ENCODE measurements at regions not wholly inside any gene's neighbourhood (a gene's known extent, or its start where the extent isn't known, plus 50 kb on each side); places are given as distances from the start of the nearest gene placed in this dataset.
"Not testable (repeated sequence)": the region's sequence is repeated elsewhere in the genome, so short reads cannot be mapped to it uniquely, and the experiment has no call there.

DNA sequence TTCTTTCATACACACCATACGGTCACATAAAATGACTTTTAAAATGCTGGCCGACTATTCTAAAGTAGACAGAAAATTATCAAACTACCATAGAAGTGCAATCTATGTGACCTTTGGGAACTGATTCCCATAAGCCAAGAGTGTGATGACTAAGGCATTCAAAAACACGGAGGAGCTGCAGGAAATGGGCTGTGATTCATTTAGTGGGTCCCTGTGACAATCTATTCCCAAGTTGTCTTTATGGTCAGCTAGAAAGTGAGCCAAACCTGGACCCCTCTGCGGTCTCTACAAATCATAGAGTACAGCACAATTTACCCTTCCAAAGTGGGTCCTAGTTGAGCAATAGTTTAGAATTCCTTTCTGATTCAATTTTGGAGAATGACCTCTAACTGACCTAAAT, 251.5 kb upstream of the CBLB start:
- DNase-seq (ENCODE audit: low read depth): no peak

DNA sequence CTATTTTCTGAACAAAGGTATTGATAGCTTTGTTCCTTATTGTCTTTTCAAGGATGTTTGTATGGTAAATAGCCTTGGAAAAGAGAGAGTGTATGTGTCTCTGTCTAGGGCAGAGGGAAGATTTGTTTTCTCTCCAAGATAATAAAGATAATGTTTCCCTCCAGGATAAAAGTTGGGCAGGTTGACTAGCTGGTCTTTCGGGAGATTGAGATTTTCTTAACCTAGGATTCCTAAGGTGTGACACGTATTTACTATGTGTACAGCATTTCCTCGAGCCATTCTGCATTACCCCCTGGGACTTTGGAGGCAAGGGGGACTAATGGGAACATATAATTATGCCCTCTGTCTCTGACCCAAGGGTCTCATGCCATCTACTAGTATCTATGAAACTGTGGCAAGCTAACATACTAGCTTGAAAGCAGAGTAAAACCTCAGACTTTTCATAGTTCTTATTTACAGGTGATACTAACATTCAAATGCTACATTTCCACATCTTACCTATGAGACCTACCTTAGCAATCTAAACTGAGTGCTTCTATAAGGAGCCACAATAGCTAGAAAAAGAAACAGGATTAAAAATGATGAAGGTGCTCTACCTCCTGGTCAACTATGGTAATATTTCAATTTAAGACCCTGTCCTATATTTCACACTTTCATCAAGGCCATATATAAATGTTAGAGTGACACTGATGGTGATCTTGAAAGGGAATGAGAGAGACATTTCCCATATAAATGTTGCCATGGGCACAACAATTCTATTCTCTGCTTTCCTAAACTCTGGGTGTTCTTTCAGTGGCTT, 252.9 kb upstream of the CBLB start:
- no peak for DNase-seq (ENCODE audit: low read depth)

DNA sequence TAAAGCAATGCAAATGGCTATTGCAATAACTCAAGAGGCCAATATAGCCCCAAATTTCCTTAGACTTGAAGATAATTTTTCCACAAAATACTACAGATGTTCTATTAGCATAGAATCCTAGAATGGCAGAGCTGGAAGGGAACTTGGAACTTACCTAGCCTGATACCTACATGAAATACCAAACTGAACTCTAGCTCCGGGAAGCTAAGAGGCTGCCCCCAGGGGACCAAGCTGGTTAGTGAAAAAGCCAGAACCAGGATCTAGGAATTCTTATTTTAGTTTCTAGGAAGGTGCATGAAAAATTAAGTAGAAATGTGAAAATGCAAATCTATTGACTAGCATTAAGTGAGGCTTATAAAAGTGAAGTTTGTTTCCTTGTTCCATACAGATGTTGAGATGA, 256.0 kb upstream of the CBLB start:
- DNase-seq (ENCODE audit: low read depth): no peak

DNA sequence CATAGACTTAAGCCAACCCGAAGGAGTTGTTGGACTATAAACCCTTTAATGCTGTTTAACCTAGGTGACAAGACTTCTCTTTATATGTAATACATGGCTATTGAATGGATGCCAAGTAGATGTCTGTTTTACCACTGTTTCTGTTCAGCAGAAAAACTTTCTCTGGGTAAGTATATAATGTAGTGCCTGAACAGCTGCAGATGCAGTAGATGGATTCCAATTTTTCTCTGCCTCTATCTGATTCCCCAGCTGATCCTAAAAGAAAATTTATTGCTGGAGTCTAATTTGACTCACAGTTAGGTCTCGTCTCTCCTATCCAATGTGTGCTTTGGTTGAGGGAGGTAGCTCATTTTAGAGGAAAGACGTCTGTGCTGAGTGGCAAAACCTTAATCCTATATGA, 256.5 kb upstream of the CBLB start:
- no peak for DNase-seq (ENCODE audit: low read depth)

DNA sequence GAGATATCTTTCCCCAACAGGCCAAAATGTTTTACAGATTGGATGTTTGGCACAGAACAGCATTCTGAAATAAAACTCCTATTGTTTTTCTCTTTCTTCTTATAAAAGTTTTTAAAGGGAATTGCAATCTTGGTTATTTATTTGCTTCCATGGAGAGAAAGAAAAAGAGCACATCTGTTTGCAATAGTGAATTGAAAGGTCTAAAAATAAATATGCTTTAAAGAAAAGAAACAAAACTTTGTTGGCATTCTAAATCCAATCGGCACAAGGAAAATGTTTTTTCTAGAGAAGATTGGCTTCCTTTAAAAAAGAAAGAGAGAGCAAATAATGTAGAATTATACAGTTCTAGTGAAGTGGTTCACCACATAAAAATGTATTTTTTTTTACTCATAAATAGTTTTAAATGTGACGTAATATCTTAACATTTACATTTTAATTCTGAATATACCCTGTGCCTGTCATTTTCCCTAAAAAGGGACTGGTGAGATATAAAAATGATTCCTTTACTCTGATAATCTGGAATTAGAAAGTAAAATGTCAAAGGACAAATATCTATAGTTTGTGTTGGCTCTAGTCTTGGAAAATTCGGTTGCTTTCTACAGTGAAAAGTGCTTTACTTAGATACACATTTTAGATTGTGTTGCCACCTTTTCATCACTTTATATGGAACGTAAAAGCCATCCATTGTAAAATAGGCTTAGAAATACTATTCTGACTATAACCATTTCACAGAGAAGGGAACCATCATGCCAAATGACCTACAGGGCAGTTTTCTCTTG, 257.4 kb upstream of the CBLB start:
- DNase-seq (ENCODE audit: low read depth): no peak

DNA sequence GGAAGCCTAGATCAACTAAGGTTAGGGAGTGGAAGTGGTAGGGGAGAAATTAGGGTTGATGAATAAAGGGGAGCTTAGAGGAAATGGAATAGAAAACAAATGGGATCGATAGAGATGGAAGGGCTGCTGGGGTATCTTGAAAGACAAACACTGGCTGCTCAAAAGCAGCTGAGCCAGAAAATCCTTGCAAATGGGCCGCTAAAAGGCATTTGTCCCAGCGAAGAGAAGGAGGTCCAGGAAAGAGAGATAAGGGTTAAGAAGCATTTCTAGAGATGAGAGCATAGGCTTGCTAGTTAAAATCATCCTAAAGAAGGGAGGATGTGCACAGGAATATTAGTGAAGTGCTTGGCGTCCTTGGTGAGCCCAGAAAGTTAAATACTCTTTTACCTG, 258.0 kb upstream of the CBLB start:
- no peak for DNase-seq (ENCODE audit: low read depth)

DNA sequence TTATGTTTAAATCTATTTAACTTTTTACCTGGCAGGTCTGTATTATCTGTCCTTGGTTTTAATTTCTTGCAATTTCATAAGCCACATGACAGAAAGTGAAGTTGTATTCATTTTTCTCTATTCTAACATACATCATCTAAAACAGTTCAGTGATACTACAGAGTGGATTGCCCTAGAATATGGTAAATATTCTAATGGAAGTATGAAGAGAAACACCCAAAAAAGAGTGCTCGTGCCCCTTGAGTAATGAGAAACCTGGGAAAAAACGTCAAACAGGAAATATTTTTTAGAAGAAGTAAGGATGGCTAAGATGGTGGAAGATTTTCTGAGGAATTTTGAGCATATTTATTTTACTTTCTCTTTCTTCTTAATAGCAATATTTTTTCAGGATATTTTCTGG, 261.1 kb upstream of the CBLB start:
- no peak for DNase-seq (ENCODE audit: low read depth)

DNA sequence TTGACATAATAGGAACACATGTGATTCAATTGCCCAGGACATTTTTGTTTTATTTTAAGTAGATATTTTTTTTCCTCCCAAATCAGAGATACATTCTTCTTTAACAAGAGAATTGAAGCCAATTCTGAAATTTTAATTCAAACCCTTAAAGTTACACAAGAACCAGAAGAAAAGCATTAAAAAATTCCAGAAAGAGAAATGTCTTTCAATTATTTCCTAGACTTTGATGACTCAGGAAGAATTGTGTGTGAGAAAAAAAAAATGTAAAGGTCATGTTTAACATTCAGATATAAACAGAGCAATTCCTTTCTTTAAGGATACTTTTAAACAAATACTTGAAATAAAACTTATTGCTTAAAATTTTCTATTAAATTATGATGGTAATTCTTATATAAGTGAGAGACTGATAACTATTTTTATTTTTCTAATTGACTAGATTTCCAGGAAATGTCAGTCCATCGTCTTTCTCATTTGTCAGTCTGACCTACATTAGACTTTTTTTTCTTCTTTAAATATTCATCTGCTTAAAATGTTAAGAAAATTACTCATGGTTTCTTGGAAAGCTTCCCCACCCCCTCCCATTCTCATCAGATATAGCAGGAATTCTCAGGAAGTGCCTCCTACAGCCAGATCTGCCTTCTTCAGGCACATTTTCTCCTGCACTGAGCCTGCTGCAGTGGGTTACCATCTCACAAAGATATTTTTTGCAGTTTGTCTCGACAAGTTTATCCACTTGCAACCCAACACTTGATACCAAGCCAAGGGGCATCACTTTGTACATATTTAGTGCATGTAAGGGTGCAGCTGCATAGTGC, 261.8 kb upstream of the CBLB start:
- DNase-seq (ENCODE audit: low read depth): no peak

DNA sequence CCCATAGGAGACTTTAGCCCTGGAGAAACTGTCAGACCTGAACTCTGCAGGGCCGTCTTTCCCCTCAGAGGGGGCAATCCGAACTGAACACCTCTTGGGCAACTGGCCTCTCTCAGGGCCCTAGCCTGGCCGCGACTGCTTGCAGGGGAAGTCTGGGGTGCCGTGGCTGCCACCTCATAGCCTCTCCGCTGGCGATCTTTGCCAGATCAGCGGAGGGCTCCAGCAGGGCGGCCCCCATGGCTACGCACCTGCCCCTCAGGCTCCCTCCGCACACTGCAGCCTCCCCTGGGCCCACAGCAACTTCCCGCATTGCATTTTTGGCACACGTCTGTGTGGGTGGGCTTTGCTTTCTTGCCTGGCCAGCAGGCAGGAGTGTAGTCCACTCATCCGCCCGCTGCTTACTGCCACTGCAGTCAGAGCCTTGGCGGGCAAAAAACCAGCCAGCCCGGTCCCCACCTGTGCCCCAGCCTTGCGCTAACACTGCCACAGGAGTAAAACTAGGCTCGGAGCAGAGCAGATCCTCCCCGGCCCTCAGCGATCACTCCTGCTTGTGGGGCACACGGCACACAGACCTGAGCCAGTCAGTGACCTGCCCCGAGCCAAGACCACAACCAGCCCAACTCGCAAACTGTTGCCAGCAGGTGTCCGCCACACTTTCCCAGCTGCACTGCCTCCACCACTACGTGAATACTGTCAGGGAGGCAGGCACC, 266.8 kb upstream of the CBLB start:
- no peak for DNase-seq (ENCODE audit: low read depth)

DNA sequence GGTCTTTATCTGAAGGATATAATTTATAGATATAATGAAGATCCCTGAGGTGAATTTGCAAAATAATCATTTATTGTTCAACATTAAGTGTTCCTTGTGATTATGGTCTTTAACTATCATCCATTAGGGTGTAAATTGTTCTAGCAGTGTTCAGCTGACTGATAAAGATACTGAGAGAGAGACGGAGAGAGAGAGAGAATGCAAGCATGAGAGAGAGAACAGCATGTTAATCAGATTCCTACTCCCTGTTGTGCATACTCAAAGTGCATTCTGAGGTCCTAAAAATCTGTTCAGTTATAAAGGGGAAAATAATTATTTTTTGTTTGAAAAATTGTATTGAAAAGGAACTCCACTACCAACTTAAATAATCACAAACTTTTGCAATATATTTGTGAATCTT, 271.0 kb upstream of the CBLB start:
- DNase-seq (ENCODE audit: low read depth): no peak

DNA sequence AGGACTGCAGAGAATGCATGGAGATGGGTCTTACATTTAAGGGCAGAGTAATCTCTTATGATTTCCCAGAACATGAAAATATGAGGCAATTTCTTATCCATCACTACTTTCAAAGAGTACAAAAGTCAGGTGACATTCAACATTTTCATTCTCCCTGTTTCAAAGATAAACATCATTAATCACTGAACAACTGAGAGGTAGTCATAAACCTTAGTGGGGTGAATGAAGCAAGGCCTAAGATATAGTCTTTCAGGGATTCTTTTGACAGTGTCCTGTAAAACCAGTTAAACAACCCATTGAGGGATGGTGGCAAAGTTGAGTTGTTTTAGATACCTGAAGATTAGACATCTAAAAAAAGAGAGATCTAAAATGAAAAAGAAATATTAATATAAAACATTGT, 271.6 kb upstream of the CBLB start:
- no peak for DNase-seq (ENCODE audit: low read depth)

DNA sequence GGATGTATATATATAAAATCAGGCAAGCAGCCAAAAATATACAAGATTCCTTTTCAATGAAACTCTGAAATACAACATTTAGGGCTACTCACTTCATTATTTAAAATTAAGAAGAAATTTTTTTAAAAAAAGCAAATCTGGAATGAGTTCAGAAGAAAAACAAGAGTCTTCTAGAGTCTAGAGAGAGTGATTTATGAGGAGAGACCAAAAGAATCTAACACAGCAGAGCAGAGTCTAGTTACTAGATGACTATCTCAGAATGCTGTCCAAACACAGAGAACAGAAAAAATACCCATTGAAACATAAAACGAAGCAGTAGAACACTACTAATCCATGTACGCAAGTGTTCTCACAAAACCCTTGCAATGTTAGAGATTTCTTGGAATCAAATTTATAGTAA, 275.2 kb upstream of the CBLB start:
- DNase-seq (ENCODE audit: low read depth): no peak

DNA sequence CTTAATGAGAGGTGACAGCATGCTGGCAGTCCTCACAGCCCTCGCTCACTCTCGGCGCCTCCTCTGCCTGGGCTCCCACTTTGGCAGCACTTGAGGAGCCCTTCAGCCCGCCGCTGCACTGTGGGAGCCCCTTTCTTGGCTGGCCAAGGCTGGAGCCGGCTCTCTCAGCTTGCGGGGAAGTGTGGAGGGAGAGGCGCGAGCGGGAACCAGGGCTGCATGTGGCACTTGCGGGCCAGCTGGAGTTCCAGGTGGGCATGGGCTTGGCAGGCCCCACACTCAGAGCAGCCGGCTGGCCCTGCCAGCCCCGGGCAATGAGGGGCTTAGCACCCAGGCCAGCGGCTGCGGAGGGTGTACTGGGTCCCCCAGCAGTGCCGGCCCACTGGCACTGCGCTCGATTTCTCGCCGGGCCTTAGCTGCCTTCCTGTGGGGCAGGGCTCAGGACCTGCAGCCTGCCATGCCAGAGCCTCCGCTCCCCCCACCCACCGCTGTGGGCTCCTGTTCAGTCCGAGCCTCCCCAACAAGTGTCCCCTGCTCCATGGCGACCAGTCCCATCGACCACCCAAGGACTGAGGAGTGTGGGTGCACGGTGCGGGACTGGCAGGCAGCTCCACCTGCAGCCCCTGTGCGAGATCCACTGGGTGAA, 279.7 kb upstream of the CBLB start:
- not testable (repeated sequence) for DNase-seq (ENCODE audit: low read depth)

DNA sequence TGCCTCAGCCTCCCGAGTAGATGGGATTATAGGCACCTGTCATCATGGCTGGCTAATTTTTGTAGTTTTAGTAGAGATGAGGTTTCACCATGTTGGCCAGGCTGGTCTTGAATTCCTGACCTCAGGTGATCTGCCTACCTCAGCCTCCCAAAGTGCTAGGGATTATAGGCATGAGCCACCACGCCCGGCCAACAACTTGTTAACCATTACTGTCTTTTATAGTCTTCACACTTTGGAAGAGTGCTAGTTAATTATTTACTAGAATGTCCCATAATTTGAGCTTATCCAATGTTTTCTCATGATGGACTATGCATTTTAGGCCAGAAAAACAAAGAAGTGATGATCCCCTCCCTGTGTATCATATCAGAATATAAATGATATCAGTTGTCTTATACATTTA, 288.6 kb upstream of the CBLB start:
- DNase-seq (ENCODE audit: low read depth): no peak

DNA sequence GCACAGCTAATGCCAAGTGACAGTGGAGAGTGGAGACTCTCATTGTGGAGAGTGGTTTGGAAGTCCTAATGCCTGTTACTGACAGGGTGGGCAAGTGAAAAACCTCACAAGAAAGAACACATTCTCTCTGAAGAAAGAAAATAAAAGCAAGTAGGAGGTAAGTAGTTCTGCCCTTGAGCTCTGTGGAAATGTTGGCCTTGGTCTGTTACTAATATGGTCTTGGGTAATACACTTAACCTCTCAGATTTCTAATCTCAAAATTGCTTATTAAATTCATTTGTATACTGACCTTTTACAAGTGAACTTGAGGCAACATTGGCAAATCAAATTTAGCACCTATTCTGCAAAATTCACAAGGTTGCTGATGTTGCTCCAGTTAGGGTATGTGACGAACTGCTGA, 291.6 kb upstream of the CBLB start:
- DNase-seq (ENCODE audit: low read depth): no peak

DNA sequence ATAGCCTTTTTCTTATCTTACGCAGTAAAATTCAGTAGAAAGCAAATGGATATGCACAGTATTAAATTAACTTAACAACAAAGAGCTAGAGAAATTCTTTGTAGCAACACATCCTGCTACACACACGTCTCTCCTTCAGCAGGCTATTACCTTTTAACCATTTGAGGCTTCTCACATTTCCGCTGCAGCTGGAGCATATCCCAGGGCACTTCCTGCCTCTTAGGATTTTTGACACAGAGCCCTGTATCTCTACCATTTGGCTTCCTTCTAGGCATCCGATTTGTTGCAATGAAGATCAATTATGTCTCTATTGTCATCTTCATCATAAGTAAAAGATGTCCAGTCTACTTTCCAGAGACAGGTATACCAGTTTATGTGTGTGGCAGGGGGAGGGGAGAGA, 292.4 kb upstream of the CBLB start:
- DNase-seq (ENCODE audit: low read depth): no peak

DNA sequence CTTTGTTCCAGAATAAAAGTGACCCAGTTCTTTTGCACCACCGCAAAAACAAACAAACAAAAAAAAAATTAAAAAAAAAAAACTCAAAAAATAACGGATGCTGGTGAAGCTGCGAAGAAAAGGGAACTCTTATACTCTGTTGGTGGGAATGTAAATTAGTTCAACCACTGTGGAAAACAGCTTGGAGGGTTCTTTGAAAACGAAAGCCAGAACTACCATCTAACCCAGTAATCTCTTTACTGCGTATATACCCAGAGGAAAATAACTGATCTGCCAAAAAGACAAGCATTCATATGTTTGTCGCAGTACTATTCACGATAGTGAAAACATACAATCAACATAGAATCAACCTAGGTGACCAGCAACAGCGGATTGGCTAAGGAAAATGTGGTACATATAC, 298.9 kb upstream of the CBLB start:
- DNase-seq (ENCODE audit: low read depth): no peak

DNA sequence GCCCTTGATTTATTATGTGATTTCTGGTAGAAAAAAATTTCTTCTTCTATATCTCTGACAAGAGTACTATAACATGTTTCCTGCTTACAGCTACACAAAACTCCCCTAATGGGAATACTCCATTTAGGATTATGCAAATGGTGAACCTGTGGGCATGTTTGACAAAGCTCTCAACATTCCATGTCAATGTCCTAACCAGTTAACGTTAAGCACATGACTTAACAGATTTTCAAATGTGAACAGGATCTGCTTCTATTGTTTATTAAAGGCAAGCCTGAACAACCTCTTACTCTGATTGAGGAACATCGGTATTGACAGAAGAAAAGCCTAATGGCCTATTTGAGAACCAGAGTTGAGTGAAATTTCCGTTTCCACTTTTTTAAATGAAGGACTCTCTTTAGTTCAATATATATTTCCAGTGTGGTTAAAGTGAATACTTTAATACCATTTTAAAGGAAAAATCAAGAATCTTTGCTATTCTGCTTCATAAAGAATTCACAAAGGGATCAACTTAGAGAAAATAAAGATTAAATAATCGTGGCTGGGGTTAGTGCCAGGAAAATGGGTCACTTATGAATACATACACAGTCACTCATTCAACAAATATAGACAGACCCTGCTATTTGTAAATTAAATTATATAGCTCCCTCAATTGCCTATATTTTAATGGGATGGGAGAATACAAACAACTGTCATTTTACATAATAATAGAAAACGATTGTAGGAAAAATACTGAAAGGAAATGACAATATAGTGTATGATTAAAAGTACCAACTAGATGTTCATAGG, 300.3 kb upstream of the CBLB start:
- DNase-seq (ENCODE audit: low read depth): no peak

DNA sequence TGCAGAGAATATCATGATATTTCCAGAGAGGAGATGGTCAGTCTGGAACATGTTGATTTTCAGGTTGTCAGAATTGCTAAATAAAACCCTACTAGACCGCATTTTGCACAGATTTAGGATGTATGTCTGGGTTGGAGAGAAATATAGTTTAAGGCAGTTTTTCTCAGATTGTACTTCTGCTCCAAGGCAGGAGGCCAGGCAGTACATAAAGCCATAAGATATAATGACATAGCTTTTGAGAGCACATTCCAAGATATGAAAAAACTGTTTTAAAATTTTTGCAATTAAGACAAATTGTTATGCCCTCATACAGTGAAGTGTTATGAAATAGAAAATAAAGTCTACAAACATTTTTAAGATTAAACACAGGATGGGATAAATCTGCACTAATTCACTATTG, 301.8 kb upstream of the CBLB start:
- DNase-seq (ENCODE audit: low read depth): no peak

DNA sequence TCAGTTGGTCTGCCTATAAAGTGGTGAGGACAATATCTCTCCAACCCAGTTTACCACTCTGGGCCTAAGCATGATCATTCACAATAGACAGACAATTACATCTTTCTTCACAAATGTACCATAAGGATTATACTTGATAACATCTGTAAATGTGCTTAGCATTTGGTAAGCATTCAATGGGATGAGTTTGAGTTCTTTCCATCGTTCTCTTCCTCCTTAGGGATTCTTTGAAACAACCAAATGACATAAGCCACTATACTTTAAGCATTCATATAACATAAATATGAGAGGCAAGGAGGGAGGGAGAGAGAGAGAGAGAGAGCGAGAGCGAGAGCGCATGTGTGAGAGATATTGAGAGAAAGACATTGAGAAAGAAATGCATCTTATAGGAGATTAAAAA, 303.3 kb upstream of the CBLB start:
- DNase-seq (ENCODE audit: low read depth): no peak

DNA sequence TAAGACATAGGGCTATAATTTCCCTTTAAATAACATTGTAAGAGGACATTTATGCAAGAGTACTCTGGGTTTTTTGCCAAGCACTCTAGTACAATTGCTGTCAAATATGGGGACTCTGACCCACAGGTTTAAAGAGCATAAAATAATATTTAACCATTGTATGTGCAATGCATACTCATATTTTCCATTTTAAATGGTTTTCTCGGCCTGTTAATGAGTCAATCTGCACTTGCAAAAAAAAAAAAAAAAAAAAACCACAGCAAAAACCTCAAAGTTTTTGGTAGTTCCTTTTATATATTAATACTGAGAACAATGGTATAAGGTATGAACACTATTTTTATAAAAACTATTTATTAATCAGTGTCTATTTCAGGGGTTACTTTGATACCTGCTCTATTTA, 304.0 kb upstream of the CBLB start:
- DNase-seq (ENCODE audit: low read depth): no peak

Measured in T follicular helper cell (primary cell).